ENCODE measurements at regions not wholly inside any gene's neighbourhood (a gene's known extent, or its start where the extent isn't known, plus 50 kb on each side); places are given as distances from the start of the nearest gene placed in this dataset.

DNA sequence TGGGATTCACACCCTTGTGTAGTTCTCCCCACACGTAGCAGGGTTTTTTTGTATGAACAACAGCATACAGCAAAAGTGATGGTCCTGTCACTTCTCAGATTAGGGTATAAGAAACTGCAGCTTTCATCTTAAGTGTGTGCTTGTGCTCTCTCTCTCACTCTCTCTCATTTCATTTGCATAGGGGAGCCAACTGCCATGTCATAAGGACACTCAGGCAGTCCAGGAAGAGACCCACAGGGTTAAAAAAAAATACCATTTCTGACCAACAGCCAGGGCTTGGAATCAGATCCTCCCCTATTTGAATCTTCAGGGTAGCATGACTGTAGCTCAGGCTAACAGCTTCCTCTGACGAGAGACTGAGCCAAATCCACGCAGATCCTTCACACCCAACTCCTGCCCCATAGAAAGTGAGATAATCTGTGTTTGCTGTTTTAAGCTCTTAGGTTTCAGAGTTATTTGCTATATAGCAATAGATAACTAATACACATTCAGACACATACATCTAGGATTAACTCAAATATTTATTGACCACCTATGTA is 331.2 kb downstream of the PAPSS1 start:
- Histone ChIP-seq H3K36me3 (ENCODE audit: control insufficient read depth in 2 of 3, insufficient read depth in 3 of 3, low read length in 3 of 3) (no peaks in the 10 kb centered on the region), H3K9me3 (ENCODE audit: control insufficient read depth in 2 of 3, low read length in 3 of 3) (no peaks in the 10 kb centered on the region), H3K27ac (ENCODE audit: low read depth, low read length) (no peak overlapping the region), H3K4me1 (ENCODE audit: control insufficient read depth in 2 of 2, insufficient read depth in 2 of 2, low read length in 2 of 2) (no peaks in the 10 kb centered on the region), H3K27me3 (ENCODE audit: control insufficient read depth in 2 of 2, insufficient read depth in 2 of 2, low read length in 2 of 2) (no peaks in the 10 kb centered on the region), H3K4me3 (ENCODE audit: low read length) (no peak overlapping the region)
- DNase-seq (no peak), ATAC-seq (no peak)
- peaks cover 0 to 6% (median 0%) of the 10 kb centered on the region in 11 donors for H3K9me3 Mint-ChIP-seq
- H3K27me3 Mint-ChIP-seq = peaks cover 0 to 9% (median 0%) of the 10 kb centered on the region in 5 donors
- CTCF ChIA-PET = no interaction called here
- H3K36me3 Mint-ChIP-seq = no peaks in the 10 kb centered on the region
- no peak overlapping the region for H3K27ac Mint-ChIP-seq
- H3K4me1 Mint-ChIP-seq = no peaks in the 10 kb centered on the region
- POLR2A ChIA-PET = no interaction called here
- intact Hi-C loops (cut with micrococcal nuclease) = no loop called here
- no peak overlapping the region for H3K4me3 Mint-ChIP-seq

DNA sequence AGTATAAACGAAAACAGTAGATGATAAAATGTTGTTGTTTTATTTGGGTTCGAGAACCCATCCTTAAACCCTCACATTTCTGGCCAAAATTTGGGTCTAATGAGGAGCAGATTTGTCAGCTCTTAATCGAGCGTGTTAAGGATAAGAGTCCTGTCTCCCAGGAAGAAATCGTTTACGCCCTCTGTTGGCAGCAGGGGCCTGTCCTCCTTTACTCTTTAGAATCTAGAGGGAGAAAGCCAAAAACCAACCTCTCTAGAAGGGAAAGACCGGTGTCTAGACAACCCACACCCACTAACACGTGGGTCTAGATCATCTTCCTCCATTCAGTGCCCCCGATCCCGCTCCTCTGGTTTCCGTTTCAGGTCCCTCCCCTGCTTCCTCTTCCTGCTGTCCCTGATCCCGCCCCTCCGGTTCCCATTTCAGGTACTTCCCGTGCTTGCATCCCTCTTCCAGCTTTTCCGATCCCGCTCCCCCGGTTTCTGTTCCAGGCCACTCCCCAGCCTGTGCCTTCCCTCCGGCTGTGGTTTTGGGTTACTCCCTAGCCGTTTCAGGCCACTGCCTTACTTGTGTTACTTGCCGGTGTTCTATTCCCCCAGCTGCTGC is 339.1 kb downstream of the PAPSS1 start:
- Mint-ChIP-seq H3K4me1 (no peaks in the 10 kb centered on the region), H3K27me3 (peaks cover 0 to 16% (median 4%) of the 10 kb centered on the region in 5 donors), H3K36me3 (no peaks in the 10 kb centered on the region), H3K4me3 (no peak overlapping the region), H3K27ac (no peak overlapping the region), H3K9me3 (peaks cover 0 to 13% (median 0%) of the 10 kb centered on the region in 11 donors)
- POLR2A ChIA-PET = no interaction called here
- ATAC-seq (no peak), DNase-seq (no peak)
- CTCF ChIA-PET = interaction anchor here (0.7 kb wide), 1 partner anchor 303 kb away, joined by 3 read pairs; no protein-coding TSS in a partner anchor
- H3K36me3 ChIP-seq (ENCODE audit: control insufficient read depth in 2 of 3, insufficient read depth in 3 of 3, low read length in 3 of 3) = no peaks in the 10 kb centered on the region
- no peaks in the 10 kb centered on the region for H3K4me1 ChIP-seq (ENCODE audit: control insufficient read depth in 2 of 2, insufficient read depth in 2 of 2, low read length in 2 of 2)
- intact Hi-C loops (cut with micrococcal nuclease) = no loop called here
- H3K27me3 ChIP-seq (ENCODE audit: control insufficient read depth in 2 of 2, insufficient read depth in 2 of 2, low read length in 2 of 2) = peaks cover 0 to 2% of the 10 kb centered on the region in 2 donors
- no peak overlapping the region for H3K27ac ChIP-seq (ENCODE audit: low read depth, low read length)
- no peaks in the 10 kb centered on the region for H3K9me3 ChIP-seq (ENCODE audit: control insufficient read depth in 2 of 3, low read length in 3 of 3)
- no peak overlapping the region for H3K4me3 ChIP-seq (ENCODE audit: low read length)

DNA sequence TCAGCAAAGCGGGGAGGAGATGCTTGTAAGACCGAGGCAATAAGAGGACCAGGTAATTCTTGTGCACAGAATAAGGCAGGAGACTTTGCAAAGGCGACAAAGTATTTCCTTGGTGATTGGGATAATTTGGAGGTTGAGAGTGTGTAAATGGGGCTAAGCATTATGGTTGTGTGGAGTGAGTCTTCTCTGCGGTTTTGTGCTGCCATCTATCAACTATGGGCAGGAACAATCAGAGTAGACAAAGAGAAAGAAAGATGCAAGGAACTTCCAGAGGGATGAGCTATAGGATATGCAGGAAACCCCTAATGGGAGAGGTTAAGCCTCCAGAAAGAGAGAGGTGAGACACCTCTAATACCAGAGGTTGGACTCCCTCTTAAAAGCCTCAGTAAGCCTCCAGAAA is 339.8 kb downstream of the PAPSS1 start:
- no peaks in the 10 kb centered on the region for H3K4me1 ChIP-seq (ENCODE audit: control insufficient read depth in 2 of 2, insufficient read depth in 2 of 2, low read length in 2 of 2)
- Mint-ChIP-seq H3K27ac (no peak overlapping the region), H3K36me3 (no peaks in the 10 kb centered on the region), H3K9me3 (peaks cover 0 to 13% (median 0%) of the 10 kb centered on the region in 11 donors), H3K27me3 (peaks cover 0 to 16% (median 4%) of the 10 kb centered on the region in 5 donors), H3K4me3 (no peak overlapping the region), H3K4me1 (no peaks in the 10 kb centered on the region)
- H3K27ac ChIP-seq (ENCODE audit: low read depth, low read length) = no peak overlapping the region
- DNase-seq (no peak), ATAC-seq (no peak)
- intact Hi-C loops (cut with micrococcal nuclease) = no loop called here
- no peaks in the 10 kb centered on the region for H3K36me3 ChIP-seq (ENCODE audit: control insufficient read depth in 2 of 3, insufficient read depth in 3 of 3, low read length in 3 of 3)
- CTCF ChIA-PET = interaction anchor here (0.7 kb wide), 1 partner anchor 304 kb away, joined by 3 read pairs; no protein-coding TSS in a partner anchor
- H3K4me3 ChIP-seq (ENCODE audit: low read length) = no peak overlapping the region
- H3K27me3 ChIP-seq (ENCODE audit: control insufficient read depth in 2 of 2, insufficient read depth in 2 of 2, low read length in 2 of 2) = peaks cover 0 to 2% of the 10 kb centered on the region in 2 donors
- POLR2A ChIA-PET = no interaction called here
- no peaks in the 10 kb centered on the region for H3K9me3 ChIP-seq (ENCODE audit: control insufficient read depth in 2 of 3, low read length in 3 of 3)

DNA sequence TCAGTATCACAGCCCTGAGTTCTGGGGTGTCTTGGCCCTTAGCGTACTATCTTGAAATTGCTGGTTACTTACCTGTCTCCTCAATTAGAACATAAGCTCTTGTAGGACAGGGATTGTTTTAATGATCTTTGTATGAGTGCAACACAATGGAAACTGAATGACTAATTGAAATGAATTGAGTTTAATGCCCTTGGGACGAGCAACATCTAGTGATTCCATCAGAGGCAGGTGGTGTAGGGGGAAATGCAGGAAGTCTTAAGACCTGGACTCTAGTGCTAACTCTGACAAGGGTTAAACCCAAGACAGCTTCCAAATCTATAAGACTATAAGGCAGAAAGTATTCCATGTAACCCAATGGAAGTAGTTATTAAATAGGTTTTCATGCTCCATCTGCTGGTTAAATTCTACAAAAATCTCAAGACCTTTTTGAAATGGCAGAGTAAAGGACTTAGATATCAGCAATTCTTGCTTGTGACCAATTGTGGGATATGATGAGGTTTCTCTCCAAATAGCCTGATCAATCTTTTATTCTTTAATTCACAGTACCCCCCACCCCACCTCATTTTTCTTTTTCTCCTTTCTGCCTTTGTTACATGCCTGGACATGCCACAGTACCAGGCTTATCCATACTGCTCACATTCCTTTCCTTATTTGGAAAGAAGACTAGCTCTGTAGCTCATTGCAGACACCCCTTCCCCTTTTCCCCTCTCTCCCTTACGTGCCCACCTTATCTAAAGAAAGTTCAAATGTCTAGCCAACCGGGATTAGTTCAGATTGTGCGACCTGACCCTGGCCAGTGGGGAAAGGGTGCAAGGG is 340.8 kb downstream of the PAPSS1 start:
- H3K9me3 ChIP-seq (ENCODE audit: control insufficient read depth in 2 of 3, low read length in 3 of 3) = no peaks in the 10 kb centered on the region
- intact Hi-C loops (cut with micrococcal nuclease) = no loop called here
- H3K27ac ChIP-seq (ENCODE audit: low read depth, low read length) = no peak overlapping the region
- H3K4me3 ChIP-seq (ENCODE audit: low read length) = no peak overlapping the region
- peaks cover 0 to 8% (median 0%) of the 10 kb centered on the region in 11 donors for H3K9me3 Mint-ChIP-seq
- no peak for DNase-seq
- no peak for ATAC-seq
- no peaks in the 10 kb centered on the region for H3K4me1 ChIP-seq (ENCODE audit: control insufficient read depth in 2 of 2, insufficient read depth in 2 of 2, low read length in 2 of 2)
- H3K4me3 Mint-ChIP-seq = no peak overlapping the region
- no peaks in the 10 kb centered on the region for H3K4me1 Mint-ChIP-seq
- H3K27me3 ChIP-seq (ENCODE audit: control insufficient read depth in 2 of 2, insufficient read depth in 2 of 2, low read length in 2 of 2) = peaks cover 0 to 2% of the 10 kb centered on the region in 2 donors
- ChIA-PET POLR2A (no interaction called here), CTCF (no interaction called here)
- no peaks in the 10 kb centered on the region for H3K36me3 Mint-ChIP-seq
- no peak overlapping the region for H3K27ac Mint-ChIP-seq
- H3K36me3 ChIP-seq (ENCODE audit: control insufficient read depth in 2 of 3, insufficient read depth in 3 of 3, low read length in 3 of 3) = no peaks in the 10 kb centered on the region
- H3K27me3 Mint-ChIP-seq = peaks cover 0 to 16% (median 4%) of the 10 kb centered on the region in 5 donors

DNA sequence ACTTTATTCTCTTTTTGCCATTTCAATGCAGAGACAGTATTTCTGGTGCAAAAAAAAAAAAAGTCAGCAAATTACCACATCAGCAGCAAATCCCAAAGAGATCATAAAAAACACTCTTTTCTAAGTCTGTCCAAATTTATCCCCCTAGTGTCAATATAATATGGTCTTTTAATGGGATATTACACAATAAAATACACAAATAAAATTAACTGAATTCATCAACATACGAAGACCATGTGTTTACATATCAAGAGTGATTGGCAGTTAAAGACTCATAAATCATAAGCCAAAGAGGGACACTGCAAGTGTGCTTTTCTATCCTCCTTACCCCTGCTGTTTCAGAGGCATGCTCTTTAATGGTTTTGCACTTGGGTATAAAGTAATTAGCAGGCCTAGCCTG is 340.2 kb upstream of the DKK2 start:
- ATAC-seq (no peak), DNase-seq (no peak)
- no peaks in the 10 kb centered on the region for H3K4me1 Mint-ChIP-seq
- ChIA-PET POLR2A (no interaction called here), CTCF (no interaction called here)
- Histone ChIP-seq H3K4me1 (ENCODE audit: control insufficient read depth in 2 of 2, insufficient read depth in 2 of 2, low read length in 2 of 2) (no peaks in the 10 kb centered on the region), H3K9me3 (ENCODE audit: control insufficient read depth in 2 of 3, low read length in 3 of 3) (no peaks in the 10 kb centered on the region), H3K4me3 (ENCODE audit: low read length) (no peak overlapping the region), H3K27me3 (ENCODE audit: control insufficient read depth in 2 of 2, insufficient read depth in 2 of 2, low read length in 2 of 2) (no peaks in the 10 kb centered on the region), H3K36me3 (ENCODE audit: control insufficient read depth in 2 of 3, insufficient read depth in 3 of 3, low read length in 3 of 3) (no peaks in the 10 kb centered on the region), H3K27ac (ENCODE audit: low read depth, low read length) (no peak overlapping the region)
- peaks cover 0 to 19% (median 2%) of the 10 kb centered on the region in 11 donors for H3K9me3 Mint-ChIP-seq
- H3K36me3 Mint-ChIP-seq = no peaks in the 10 kb centered on the region
- no peak overlapping the region for H3K27ac Mint-ChIP-seq
- H3K27me3 Mint-ChIP-seq = peaks cover 0 to 16% (median 2%) of the 10 kb centered on the region in 5 donors
- H3K4me3 Mint-ChIP-seq = no peak overlapping the region
- intact Hi-C loops (cut with micrococcal nuclease) = no loop called here

DNA sequence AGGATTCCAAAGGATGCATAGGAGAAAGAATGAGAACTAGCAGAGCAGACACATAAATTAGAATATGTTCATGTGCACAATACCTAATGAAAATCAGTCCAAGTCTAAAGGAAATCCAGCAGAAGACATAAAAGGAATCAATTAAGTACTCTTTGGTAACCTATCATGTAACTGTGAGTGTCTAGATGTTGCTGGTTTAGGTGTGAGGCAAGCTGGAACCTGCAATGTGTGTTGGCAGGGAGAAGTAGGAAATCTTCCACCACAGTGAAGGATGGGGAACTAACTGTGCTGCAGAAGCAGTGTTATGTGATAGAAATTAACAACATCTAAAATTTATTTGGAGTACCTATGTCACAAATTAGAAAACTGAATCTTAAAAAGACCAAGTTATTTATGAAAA is 330.8 kb upstream of the DKK2 start:
- POLR2A ChIA-PET = no interaction called here
- intact Hi-C loops (cut with micrococcal nuclease) = no loop called here
- H3K4me1 ChIP-seq (ENCODE audit: control insufficient read depth in 2 of 2, insufficient read depth in 2 of 2, low read length in 2 of 2) = no peaks in the 10 kb centered on the region

More for the DNA sequence above, 330.8 kb upstream of the DKK2 start:
- no peaks in the 10 kb centered on the region for H3K4me1 Mint-ChIP-seq
- Histone ChIP-seq H3K4me3 (ENCODE audit: low read length) (no peak overlapping the region), H3K27ac (ENCODE audit: low read depth, low read length) (no peak overlapping the region), H3K36me3 (ENCODE audit: control insufficient read depth in 2 of 3, insufficient read depth in 3 of 3, low read length in 3 of 3) (no peaks in the 10 kb centered on the region), H3K27me3 (ENCODE audit: control insufficient read depth in 2 of 2, insufficient read depth in 2 of 2, low read length in 2 of 2) (no peaks in the 10 kb centered on the region), H3K9me3 (ENCODE audit: control insufficient read depth in 2 of 3, low read length in 3 of 3) (no peaks in the 10 kb centered on the region)
- no peak overlapping the region for H3K27ac Mint-ChIP-seq
- H3K4me3 Mint-ChIP-seq = no peak overlapping the region
- peaks cover 0 to 5% (median 0%) of the 10 kb centered on the region in 11 donors for H3K9me3 Mint-ChIP-seq
- H3K36me3 Mint-ChIP-seq = no peaks in the 10 kb centered on the region
- CTCF ChIA-PET = no interaction called here
- no peak for DNase-seq
- no peak for ATAC-seq
- H3K27me3 Mint-ChIP-seq = peaks cover 0 to 7% (median 5%) of the 10 kb centered on the region in 5 donors
